K562 (cell line): ENCODE measurements at regions not wholly inside any gene's neighbourhood (a gene's known extent, or its start where the extent isn't known, plus 50 kb on each side); places are given as distances from the start of the nearest gene placed in this dataset.

Experiments used
- ADNP ChIP-seq: fragments of 200-800 bp; sonication (Bioruptor generic); IDR thresholded peaks from 2 replicates; pipeline ENCODE4 v1.6.1; 2016; ENCODE audit warnings: missing genetic modification characterization, missing compliant biosample characterization
- CC2D1A ChIP-seq: fragments of 450-650 bp; IDR thresholded peaks from 2 replicates; pipeline ENCODE4 v1.6.1; 2017; ENCODE audit warnings: mild to moderate bottlenecking
- CTBP1 ChIP-seq: fragments of 450-650 bp; IDR thresholded peaks from 2 replicates; pipeline ENCODE4 v1.6.1; 2016; ENCODE audit warnings: borderline replicate concordance
- DPF2 ChIP-seq: fragments of 450-650 bp; IDR thresholded peaks from 2 replicates; pipeline ENCODE4 v1.6.1; 2016
- FOS ChIP-seq: IDR thresholded peaks from 3 replicates; pipeline ENCODE4 v1.6.1; 2011; ENCODE audit not compliant: insufficient read length; ENCODE audit errors: extremely low read depth
- FOXA3 ChIP-seq, 2 experiments: fragments of 450-650 bp in 1 of 2; sonication (generic) in 1 of 2; formaldehyde crosslinking; IDR thresholded peaks in 1 of 2; conservative IDR thresholded peaks in 1 of 2; 2 replicates each; pipeline versions ENCODE4 v1.4.0 to v1.8.0; 2020 to 2022; ENCODE audit warnings: mild to moderate bottlenecking in 2 of 2, missing genetic modification reagents in 1 of 2
- HLTF ChIP-seq: fragments of 450-650 bp; IDR thresholded peaks from 2 replicates; pipeline ENCODE4 v1.6.1; 2016
- IFI16 ChIP-seq: fragments of 250-450 bp; sonication (Bioruptor Pico); IDR thresholded peaks from 2 replicates; pipeline ENCODE4 v2.1.2; 2022; ENCODE audit warnings: mild to moderate bottlenecking, inconsistent platforms
- KLF6 ChIP-seq: fragments of 250-450 bp; sonication (Bioruptor Pico); IDR thresholded peaks from 2 replicates; pipeline ENCODE4 v1.4.0; 2020; ENCODE audit warnings: mild to moderate bottlenecking, moderate library complexity, borderline replicate concordance
- LCOR ChIP-seq: sonication (generic); formaldehyde crosslinking; IDR thresholded peaks from 2 replicates; pipeline ENCODE4 v1.8.0; 2022; ENCODE audit warnings: mild to moderate bottlenecking, missing genetic modification reagents
- MTF1 ChIP-seq: fragments of 250-450 bp; sonication (Bioruptor Pico); IDR thresholded peaks from 2 replicates; pipeline ENCODE4 v1.9.0; 2021; ENCODE audit warnings: moderate library complexity, mild to moderate bottlenecking, inconsistent platforms, borderline replicate concordance
- MXI1 ChIP-seq: IDR thresholded peaks from 2 replicates; pipeline ENCODE4 v1.6.1; 2011; ENCODE audit warnings: low read depth, mild to moderate bottlenecking, improper control_type of control experiment, low read length
- NR2C1 ChIP-seq, 2 experiments: fragments of 450-650 bp; IDR thresholded peaks; 2 replicates each; pipeline ENCODE4 v1.6.1; 2017; ENCODE audit warnings: mild to moderate bottlenecking in 2 of 2, antibody characterized with exemption in 1 of 2, inconsistent platforms in 1 of 2, missing compliant biosample characterization in 1 of 2, missing genetic modification characterization in 1 of 2
- PTBP1 ChIP-seq: fragments of 200-400 bp; formaldehyde crosslinking; IDR thresholded peaks from 2 replicates; pipeline ENCODE4 v1.6.1; 2017; ENCODE audit warnings: low read depth, low read length
- SREBF2 ChIP-seq: sonication (generic); formaldehyde crosslinking; IDR thresholded peaks from 2 replicates; pipeline ENCODE4 v1.4.0; 2020; ENCODE audit warnings: mild to moderate bottlenecking, missing genetic modification reagents
- TOE1 ChIP-seq, 2 experiments: fragments of 450-650 bp in 1 of 2; sonication (generic) in 1 of 2; formaldehyde crosslinking in 1 of 2; IDR thresholded peaks; 2 replicates each; pipeline versions ENCODE4 v1.7.1 to v1.8.0; 2016 to 2022; ENCODE audit warnings: borderline replicate concordance in 2 of 2, mild to moderate bottlenecking in 2 of 2, antibody characterized with exemption in 1 of 2, inconsistent platforms in 1 of 2, low read depth in 1 of 2, missing genetic modification reagents in 1 of 2, moderate library complexity in 1 of 2
- ZNF121 ChIP-seq: sonication (generic); formaldehyde crosslinking; conservative IDR thresholded peaks from 2 replicates; pipeline ENCODE4 v1.8.0; 2022; ENCODE audit warnings: missing genetic modification reagents
- TF ChIP-seq, protein P1 (sequence below): fragments of 250-450 bp; sonication (Bioruptor Pico); IDR thresholded peaks from 2 replicates; pipeline ENCODE4 v1.4.0; 2020; ENCODE audit warnings: mild to moderate bottlenecking
- TF ChIP-seq, protein P2 (sequence below): fragments of 450-650 bp; formaldehyde crosslinking; IDR thresholded peaks from 2 replicates; pipeline ENCODE4 v1.4.0; 2022; ENCODE audit warnings: missing genetic modification characterization
- TF ChIP-seq, protein P3 (sequence below): IDR thresholded peaks from 2 replicates; pipeline ENCODE4 v1.6.1; 2016; ENCODE audit warnings: missing genetic modification characterization, missing compliant biosample characterization
- TF ChIP-seq, protein P4 (sequence below): fragments of 250-450 bp; sonication (Bioruptor Pico); IDR thresholded peaks from 2 replicates; pipeline ENCODE4 v1.5.0; 2022; ENCODE audit warnings: mild to moderate bottlenecking
- TF ChIP-seq, protein P5 (sequence below): fragments of 250-450 bp; sonication (Bioruptor Pico); IDR thresholded peaks from 2 replicates; pipeline ENCODE4 v1.8.0; 2022; ENCODE audit warnings: moderate library complexity, mild to moderate bottlenecking, inconsistent platforms

DNA sequence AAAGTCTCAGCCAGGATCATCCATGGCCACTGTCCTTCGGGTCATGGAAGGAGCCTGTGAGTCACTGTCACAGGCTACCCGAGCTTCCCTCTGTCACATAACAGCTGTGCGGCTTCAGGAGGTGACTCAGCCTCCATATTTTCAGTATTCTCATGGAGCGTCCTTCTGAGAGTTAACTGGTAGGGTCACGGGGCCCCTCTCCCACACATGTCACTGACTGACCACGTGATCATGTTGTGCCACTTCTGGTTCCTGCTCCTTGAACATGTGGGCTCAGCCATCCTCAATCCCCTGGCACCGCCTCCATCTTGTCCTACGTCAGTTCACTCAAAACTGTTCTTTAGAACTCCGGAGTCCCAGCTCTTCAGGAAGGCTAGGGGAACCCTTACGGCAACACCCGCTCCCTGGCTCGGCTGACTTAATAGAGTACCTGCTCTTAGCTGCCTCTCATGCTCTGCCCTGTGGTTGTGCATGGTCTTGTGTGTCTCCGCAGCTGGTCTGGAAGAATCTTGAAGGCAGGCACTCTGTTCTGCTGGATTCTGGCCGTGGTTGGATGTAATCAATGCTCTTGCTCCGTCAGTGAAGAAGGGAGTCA, 182.8 kb downstream of the ICE1 start (continued):
- TF ChIP-seq, protein P1, sequence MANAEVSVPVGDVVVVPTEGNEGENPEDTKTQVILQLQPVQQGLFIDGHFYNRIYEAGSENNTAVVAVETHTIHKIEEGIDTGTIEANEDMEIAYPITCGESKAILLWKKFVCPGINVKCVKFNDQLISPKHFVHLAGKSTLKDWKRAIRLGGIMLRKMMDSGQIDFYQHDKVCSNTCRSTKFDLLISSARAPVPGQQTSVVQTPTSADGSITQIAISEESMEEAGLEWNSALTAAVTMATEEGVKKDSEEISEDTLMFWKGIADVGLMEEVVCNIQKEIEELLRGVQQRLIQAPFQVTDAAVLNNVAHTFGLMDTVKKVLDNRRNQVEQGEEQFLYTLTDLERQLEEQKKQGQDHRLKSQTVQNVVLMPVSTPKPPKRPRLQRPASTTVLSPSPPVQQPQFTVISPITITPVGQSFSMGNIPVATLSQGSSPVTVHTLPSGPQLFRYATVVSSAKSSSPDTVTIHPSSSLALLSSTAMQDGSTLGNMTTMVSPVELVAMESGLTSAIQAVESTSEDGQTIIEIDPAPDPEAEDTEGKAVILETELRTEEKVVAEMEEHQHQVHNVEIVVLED (CRISPR knock-in tag): no peak
- TF ChIP-seq NR2C1 (IDR thresholded peaks at IDR 0.05) (no peak), NR2C1 (tag; IDR thresholded peaks at IDR 0.05) (no peak), PTBP1 (no peak), LCOR (CRISPR knock-in tag) (no peak), CC2D1A (no peak), IFI16 (CRISPR knock-in tag) (no peak), HLTF (no peak), ADNP (tag) (no peak), MTF1 (CRISPR knock-in tag) (no peak), DPF2 (no peak), SREBF2 (CRISPR knock-in tag) (no peak), CTBP1 (no peak), FOXA3 (CRISPR knock-in tag; conservative IDR thresholded peaks at IDR 0.05 in 1 of 2, IDR thresholded peaks at IDR 0.05 in 1 of 2) (no peak), FOS (peak; percentile 27), MXI1 (no peak), ZNF121 (no peak), TOE1 (IDR thresholded peaks at IDR 0.05; ENCODE audit: borderline replicate concordance) (peak; percentile 95), TOE1 (CRISPR knock-in tag; IDR thresholded peaks at IDR 0.05; ENCODE audit: borderline replicate concordance, low read depth) (no peak), KLF6 (CRISPR knock-in tag) (peak; percentile 50; the same call in 1 of the 2 replicates)
- TF ChIP-seq, protein P2, sequence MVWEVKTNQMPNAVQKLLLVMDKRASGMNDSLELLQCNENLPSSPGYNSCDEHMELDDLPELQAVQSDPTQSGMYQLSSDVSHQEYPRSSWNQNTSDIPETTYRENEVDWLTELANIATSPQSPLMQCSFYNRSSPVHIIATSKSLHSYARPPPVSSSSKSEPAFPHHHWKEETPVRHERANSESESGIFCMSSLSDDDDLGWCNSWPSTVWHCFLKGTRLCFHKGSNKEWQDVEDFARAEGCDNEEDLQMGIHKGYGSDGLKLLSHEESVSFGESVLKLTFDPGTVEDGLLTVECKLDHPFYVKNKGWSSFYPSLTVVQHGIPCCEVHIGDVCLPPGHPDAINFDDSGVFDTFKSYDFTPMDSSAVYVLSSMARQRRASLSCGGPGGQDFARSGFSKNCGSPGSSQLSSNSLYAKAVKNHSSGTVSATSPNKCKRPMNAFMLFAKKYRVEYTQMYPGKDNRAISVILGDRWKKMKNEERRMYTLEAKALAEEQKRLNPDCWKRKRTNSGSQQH (CRISPR knock-in tag): 0 out of 2 replicates have a peak, but pooled peaks have one; percentile 15
- TF ChIP-seq, protein P3, sequence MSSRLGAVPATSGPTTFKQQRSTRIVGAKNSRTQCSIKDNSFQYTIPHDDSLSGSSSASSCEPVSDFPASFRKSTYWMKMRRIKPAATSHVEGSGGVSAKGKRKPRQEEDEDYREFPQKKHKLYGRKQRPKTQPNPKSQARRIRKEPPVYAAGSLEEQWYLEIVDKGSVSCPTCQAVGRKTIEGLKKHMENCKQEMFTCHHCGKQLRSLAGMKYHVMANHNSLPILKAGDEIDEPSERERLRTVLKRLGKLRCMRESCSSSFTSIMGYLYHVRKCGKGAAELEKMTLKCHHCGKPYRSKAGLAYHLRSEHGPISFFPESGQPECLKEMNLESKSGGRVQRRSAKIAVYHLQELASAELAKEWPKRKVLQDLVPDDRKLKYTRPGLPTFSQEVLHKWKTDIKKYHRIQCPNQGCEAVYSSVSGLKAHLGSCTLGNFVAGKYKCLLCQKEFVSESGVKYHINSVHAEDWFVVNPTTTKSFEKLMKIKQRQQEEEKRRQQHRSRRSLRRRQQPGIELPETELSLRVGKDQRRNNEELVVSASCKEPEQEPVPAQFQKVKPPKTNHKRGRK (tag): no peak
- TF ChIP-seq, protein P4, sequence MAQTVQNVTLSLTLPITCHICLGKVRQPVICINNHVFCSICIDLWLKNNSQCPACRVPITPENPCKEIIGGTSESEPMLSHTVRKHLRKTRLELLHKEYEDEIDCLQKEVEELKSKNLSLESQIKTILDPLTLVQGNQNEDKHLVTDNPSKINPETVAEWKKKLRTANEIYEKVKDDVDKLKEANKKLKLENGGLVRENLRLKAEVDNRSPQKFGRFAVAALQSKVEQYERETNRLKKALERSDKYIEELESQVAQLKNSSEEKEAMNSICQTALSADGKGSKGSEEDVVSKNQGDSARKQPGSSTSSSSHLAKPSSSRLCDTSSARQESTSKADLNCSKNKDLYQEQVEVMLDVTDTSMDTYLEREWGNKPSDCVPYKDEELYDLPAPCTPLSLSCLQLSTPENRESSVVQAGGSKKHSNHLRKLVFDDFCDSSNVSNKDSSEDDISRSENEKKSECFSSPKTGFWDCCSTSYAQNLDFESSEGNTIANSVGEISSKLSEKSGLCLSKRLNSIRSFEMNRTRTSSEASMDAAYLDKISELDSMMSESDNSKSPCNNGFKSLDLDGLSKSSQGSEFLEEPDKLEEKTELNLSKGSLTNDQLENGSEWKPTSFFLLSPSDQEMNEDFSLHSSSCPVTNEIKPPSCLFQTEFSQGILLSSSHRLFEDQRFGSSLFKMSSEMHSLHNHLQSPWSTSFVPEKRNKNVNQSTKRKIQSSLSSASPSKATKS: no peak
- TF ChIP-seq, protein P5, sequence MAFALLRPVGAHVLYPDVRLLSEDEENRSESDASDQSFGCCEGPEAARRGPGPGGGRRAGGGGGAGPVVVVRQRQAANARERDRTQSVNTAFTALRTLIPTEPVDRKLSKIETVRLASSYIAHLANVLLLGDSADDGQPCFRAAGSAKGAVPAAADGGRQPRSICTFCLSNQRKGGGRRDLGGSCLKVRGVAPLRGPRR (CRISPR knock-in tag): no peak
